Spinal cord (tissue), 9 donors: ENCODE measurements at regions not wholly inside any gene's neighbourhood (a gene's known extent, or its start where the extent isn't known, plus 50 kb on each side); places are given as distances from the start of the nearest gene placed in this dataset.

Source experiments
- DNase-seq, 6 donors: peaks; one replicate each; pipeline versions ENCODE4 v3.0.0 to v3.0.0-alpha.2; 2013 to 2015; ENCODE audit warnings: low spot score in 6 of 6, low read depth in 4 of 6
- H3K27ac ChIP-seq: one replicate; pipeline ENCODE4 v1.5.1; 2013; ENCODE audit warnings: low read depth, low read length, control low read depth
- H3K27me3 ChIP-seq: one replicate; pipeline ENCODE4 v1.6.1; 2013; ENCODE audit warnings: low read length; ENCODE audit not compliant: control insufficient read depth, insufficient read depth
- H3K36me3 ChIP-seq: one replicate; pipeline ENCODE4 v1.6.1; 2013; ENCODE audit warnings: low read length; ENCODE audit not compliant: control insufficient read depth, insufficient read depth
- H3K4me1 ChIP-seq: one replicate; pipeline ENCODE4 v1.6.1; 2013; ENCODE audit warnings: low read length; ENCODE audit not compliant: control insufficient read depth, insufficient read depth
- H3K4me3 ChIP-seq: one replicate; pipeline ENCODE4 v1.5.1; 2013; ENCODE audit warnings: low read depth, low read length, control low read depth
- H3K9me3 ChIP-seq: one replicate; pipeline ENCODE4 v1.6.1; 2013; ENCODE audit warnings: low read length; ENCODE audit not compliant: control insufficient read depth, insufficient read depth
- WGBS: methylation state at CpG from one replicate; pipeline ENCODE4 v1.1.5; 2013; ENCODE audit warnings: missing lambda C conversion rate; ENCODE audit not compliant: insufficient coverage; 5-methylcytosine and 5-hydroxymethylcytosine counted together
- donor health status: healthy.

DNA sequence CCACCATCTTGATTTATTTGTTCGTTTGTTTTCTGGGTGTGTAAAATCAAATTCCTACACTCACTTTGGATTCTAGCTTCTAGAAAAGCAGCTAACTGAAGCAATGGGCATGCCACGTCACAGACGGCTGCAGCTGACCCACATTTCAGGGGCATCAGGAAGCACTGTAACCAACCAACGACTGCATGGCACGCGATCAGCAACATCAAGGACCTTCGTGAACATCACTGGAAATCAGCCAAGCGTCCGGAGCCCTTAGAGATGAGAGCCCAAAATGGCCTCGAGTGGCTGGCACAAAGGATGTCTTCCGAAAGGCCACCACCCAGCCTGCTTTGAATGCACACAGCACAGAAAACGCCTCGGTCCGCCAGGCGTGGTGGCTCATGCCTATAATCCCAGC is 191.1 kb downstream of the OLFM1 start:
- Histone ChIP-seq H3K4me3 (no peak overlapping the region), H3K9me3 (no peaks in the 10 kb centered on the region), H3K27ac (no peak overlapping the region), H3K27me3 (no peaks in the 10 kb centered on the region), H3K36me3 (no peaks in the 10 kb centered on the region), H3K4me1 (peaks cover 52% of the 10 kb centered on the region)
- WGBS, result 79% methylated on average over 15 of the region's 15 CpGs
- DNase-seq, result no peak

GRCh38 chr9:135279385-135279784 is 191.9 kb downstream of the OLFM1 start:
- H3K4me1 ChIP-seq, result peaks cover 56% of the 10 kb centered on the region
- no peaks in the 10 kb centered on the region for H3K27me3 ChIP-seq
- no peak for DNase-seq
- no peak overlapping the region for H3K4me3 ChIP-seq
- H3K27ac ChIP-seq, result no peak overlapping the region
- 86% methylated on average over 11 of the region's 12 CpGs for WGBS
- no peaks in the 10 kb centered on the region for H3K36me3 ChIP-seq
- no peaks in the 10 kb centered on the region for H3K9me3 ChIP-seq

- no peaks in the 10 kb centered on the region for H3K27me3 ChIP-seq
- H3K4me3 ChIP-seq, result no peak overlapping the region
- no peak overlapping the region for H3K27ac ChIP-seq
- no peaks in the 10 kb centered on the region for H3K36me3 ChIP-seq
- H3K4me1 ChIP-seq, result peaks cover 59% of the 10 kb centered on the region
- H3K9me3 ChIP-seq, result no peaks in the 10 kb centered on the region
- DNase-seq, result no peak
- 94% methylated on average over 23 of the region's 23 CpGs for WGBS
Observed at GRCh38 chr9:135279834-135280393, 192.4 kb downstream of the OLFM1 start.

DNA sequence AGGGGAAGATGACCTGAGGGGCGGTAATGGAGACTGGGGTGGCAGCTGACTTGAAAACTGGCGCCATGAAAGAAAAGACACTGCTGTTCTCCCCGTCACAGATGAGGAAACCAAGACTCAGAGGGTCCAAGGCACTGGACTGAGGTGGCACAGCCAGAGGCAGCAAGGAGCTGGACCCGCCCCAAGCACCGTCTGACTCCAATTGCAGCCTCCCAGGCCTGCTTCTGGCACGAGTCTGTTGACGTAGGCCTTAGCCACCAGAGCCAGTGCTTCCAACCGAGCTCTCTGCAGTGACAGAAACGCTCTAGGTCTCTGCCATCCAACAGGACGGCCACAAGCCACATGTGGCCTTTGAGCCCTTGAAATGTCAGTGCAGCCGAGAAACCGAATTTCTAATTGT is 193.2 kb downstream of the OLFM1 start:
- H3K4me1 ChIP-seq, result peaks cover 52% of the 10 kb centered on the region
- H3K36me3 ChIP-seq, result no peaks in the 10 kb centered on the region
- H3K4me3 ChIP-seq, result no peak overlapping the region
- H3K27me3 ChIP-seq, result no peaks in the 10 kb centered on the region
- H3K9me3 ChIP-seq, result no peaks in the 10 kb centered on the region
- WGBS, result 81% methylated on average over 9 of the region's 12 CpGs
- H3K27ac ChIP-seq, result no peak overlapping the region
- DNase-seq, result no peak

DNA sequence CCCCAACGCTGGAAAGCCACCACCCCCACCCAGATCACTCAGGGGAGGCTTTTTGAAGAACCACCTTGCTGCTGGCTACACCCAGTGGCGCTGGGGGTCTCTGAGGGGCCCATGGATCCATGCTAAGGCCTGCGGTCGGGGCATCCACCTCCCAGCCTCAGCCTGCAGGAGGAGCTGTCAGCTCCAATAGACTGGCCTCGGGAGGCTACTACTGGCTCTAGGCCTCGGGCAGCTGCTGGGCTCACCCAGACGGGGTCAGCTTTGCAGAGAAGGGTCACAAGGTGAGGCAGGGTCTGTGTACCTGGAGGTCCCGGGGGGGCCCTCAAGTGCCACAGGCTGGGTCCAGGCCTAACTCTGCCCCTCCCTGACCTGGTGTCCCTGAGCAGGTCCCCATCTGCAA is 193.7 kb downstream of the OLFM1 start:
- no peak for DNase-seq
- no peak overlapping the region for H3K27ac ChIP-seq
- no peaks in the 10 kb centered on the region for H3K27me3 ChIP-seq
- WGBS, result 81% methylated on average over 8 of the region's 8 CpGs
- no peaks in the 10 kb centered on the region for H3K36me3 ChIP-seq
- H3K4me3 ChIP-seq, result no peak overlapping the region
- no peaks in the 10 kb centered on the region for H3K9me3 ChIP-seq
- H3K4me1 ChIP-seq, result peaks cover 48% of the 10 kb centered on the region

DNA sequence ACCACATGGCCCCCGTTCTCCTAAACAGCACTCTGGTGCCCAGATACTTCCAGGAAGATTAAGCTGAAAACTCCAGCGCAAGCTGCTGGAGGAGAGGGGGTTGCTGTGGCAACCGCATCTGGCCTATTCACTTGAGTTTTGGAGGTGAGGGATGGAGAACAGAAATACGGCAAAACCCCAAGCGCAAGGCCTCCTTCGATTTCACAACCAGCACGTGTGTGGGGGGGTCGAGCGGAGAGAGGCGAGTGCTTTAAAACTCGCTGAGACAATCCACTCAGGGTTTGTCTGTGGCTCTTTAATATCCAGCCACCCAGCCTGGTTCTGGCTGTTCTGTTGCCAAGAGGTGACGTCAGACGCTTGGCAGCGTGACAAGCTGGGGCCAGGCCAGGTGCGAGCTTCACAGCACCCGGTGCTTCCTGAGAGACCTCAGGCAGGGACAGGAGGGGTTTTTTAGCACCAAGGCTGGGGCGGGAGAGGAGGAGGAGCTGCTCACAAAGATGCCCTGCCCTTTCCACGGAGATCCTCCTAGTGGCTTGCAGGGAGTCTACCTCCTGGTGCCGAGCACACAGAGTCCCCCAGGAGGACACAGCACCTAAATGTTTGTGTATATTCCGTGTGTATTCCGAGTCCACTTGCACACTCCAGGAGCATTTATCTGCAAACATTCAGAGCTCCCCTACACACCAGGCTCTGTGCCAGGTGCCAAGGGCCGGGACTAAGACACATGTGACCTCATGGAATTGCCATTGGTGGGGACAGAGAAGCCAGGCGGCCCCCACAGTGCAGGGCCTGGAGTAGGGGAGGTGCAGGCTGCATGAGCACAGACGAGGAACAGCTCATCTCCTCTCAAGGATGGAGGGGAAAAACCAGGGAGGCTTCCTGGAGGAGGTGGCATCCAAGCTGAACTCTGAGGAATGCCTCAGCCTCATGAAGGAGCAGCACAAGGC is 194.6 kb downstream of the OLFM1 start:
- no peaks in the 10 kb centered on the region for H3K36me3 ChIP-seq
- H3K9me3 ChIP-seq, result no peaks in the 10 kb centered on the region
- peak; percentile 50 to 92 (median 64) for DNase-seq
- H3K4me3 ChIP-seq, result no peak overlapping the region
- no peak overlapping the region for H3K27ac ChIP-seq
- no peaks in the 10 kb centered on the region for H3K27me3 ChIP-seq
- H3K4me1 ChIP-seq, result peaks cover 42% of the 10 kb centered on the region
- 21% methylated on average over 21 of the region's 24 CpGs for WGBS

GRCh38 chr9:135282808-135283207 is 195.3 kb downstream of the OLFM1 start:
- H3K27ac ChIP-seq, result no peak overlapping the region
- H3K9me3 ChIP-seq, result no peaks in the 10 kb centered on the region
- H3K4me3 ChIP-seq, result no peak overlapping the region
- H3K27me3 ChIP-seq, result no peaks in the 10 kb centered on the region
- no peaks in the 10 kb centered on the region for H3K36me3 ChIP-seq
- 79% methylated on average over 4 of the region's 4 CpGs for WGBS
- peaks cover 37% of the 10 kb centered on the region for H3K4me1 ChIP-seq
- no peak for DNase-seq

DNA sequence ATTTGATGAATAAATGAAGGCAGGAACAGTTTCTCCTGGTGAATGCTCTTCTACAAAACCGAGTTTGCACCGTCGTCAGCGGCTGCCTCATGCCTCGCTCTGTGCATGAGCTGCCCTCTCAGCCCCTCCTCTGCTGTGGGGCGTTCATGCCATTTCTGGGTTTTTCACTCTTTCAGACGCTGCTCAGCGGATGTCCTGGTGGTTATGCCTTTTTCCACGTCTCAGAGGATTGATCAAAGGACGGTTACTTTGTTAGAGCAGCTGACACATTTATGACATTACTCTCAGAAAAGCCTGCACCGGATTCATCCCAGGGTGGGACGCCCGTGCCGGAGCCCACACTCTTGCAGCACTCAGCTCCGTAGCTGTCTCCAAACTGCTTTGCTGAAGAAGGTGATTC is 195.9 kb upstream of the PPP1R26 start:
- H3K27ac ChIP-seq, result no peak overlapping the region
- H3K27me3 ChIP-seq, result no peaks in the 10 kb centered on the region
- no peak for DNase-seq
- H3K4me1 ChIP-seq, result peaks cover 37% of the 10 kb centered on the region
- no peaks in the 10 kb centered on the region for H3K36me3 ChIP-seq
- WGBS, result 17% methylated on average over 8 of the region's 15 CpGs
- no peak overlapping the region for H3K4me3 ChIP-seq
- H3K9me3 ChIP-seq, result no peaks in the 10 kb centered on the region

- H3K4me1 ChIP-seq, result peaks cover 37% of the 10 kb centered on the region
- 74% methylated on average over 13 of the region's 13 CpGs for WGBS
- H3K9me3 ChIP-seq, result no peaks in the 10 kb centered on the region
- DNase-seq, result no peak
- no peak overlapping the region for H3K4me3 ChIP-seq
- no peaks in the 10 kb centered on the region for H3K27me3 ChIP-seq
- H3K36me3 ChIP-seq, result no peaks in the 10 kb centered on the region
- H3K27ac ChIP-seq, result no peak overlapping the region
Observed at GRCh38 chr9:135284386-135285134, 195.0 kb upstream of the PPP1R26 start.
